ENCODE measurements at regions not wholly inside any gene's neighbourhood (a gene's known extent, or its start where the extent isn't known, plus 50 kb on each side); places are given as distances from the start of the nearest gene placed in this dataset.

DNA sequence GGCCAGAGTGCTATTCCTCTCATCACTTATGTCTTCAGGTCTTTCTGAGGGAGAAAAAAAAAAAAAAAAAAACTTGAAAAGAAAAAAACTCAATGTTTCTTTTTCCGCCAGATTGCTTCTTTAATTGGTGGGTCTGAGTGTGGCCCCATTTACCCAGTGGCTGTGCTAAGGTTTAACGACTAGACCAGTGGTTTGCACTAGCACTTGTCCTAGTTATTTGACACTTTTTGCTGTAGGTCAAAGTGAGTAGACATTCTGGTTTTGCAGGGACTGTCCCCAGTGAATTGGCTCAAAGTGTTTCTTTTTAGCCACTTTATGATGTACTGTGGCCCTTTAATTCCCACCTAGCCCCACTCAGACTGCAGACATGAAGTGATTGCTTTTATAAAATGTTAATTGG, 273.3 kb downstream of the PTEN start:
- no peak for DNase-seq

DNA sequence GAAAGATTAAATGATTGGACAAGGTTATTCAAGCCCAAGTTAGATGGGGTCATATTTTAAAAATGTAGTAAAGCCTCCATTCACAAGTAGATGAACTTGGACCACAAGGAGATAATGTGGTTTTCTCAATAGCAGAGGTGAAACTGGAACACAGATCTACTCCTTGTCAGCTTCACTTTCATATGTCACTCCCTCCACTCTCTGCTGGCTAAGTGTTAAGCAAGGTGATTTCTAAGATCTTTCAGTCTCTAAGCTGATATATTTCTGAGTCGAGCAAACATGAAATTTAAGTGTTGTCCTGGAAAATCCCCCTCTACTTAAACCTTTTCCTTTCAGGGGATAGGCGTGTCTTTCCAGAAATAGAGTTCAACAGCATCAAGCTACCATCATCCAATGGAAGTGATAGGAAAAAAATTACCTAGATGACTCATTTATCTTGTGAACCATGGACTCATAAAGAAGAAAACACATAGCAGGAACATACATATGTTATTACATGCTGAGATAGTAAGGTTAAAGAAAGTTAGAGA, 275.0 kb downstream of the PTEN start:
- DNase-seq, result no peak

DNA sequence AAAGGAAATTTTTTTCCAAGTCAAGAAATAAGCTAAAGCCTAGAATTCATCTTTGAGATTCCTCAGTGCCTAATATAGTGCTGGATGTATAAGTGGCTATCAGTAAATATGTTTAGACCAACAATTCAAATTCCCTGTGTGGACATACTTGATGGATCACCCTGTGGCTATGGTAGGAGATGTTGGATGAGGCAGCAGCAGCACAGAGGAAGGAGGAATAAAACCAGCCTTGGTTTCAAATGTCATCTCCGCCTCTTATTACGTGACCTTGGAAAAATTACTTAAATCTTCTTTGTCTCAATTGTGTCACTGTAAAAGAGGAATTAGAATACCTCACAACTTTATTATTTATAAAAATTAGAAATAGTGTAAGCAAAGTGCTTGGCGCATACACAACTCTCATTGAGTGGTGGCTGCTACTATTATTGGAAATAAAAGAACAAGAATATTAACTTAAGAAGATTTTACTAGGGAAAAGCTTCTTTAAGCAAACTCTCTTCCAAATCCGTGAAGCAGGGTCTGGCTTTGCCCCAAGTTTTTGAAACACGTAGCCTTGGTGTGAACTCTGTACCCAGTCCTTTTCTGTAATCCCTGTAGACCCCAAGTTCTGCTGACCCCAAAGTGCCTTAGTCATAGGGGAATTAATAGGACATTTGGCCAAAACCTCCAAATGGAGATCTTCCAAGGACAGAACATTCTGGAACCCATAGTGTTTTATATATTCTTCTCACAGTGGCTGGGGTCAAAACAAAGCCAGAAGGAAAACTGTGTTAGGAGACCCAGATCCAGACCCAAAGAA, 283.8 kb downstream of the PTEN start:
- DNase-seq, result no peak

DNA sequence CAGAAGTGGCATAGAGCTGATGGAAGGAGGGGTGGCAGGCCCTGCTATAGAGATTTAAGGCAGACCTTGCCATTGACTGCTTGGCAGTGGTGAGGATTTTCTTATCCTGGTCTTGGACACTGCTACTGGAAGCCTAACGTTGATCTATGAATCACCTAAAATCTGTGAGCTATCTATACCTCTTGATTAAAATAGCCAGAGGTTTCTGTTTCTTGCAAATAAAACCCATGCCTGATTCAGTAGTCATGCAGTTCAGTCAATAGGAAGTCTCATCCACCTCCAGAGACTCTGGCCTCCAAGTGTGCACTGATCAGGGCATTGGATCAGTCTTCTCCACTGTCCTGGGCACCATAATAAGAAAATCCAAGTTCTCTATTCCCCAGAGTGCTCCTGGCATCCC, 286.5 kb downstream of the PTEN start:
- DNase-seq, result no peak

DNA sequence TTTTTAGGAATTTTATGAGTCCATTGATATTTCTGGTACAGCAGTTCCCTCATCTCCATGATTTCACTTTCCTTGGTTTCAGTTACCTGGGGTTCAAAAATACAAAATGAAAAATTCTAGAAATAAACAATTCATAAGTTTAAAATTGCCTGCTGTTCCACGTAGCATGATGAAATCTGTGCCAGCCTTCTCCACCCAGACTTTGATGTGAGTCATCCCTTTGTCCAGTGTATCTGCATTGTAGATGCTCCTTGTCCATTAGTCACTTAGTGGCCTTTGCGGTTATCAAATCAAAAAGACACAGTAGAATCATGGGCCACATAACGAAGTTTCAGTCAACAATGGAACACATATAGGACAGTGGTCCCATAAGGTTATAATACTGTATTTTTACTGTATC, 286.9 kb downstream of the PTEN start:
- no peak for DNase-seq

DNA sequence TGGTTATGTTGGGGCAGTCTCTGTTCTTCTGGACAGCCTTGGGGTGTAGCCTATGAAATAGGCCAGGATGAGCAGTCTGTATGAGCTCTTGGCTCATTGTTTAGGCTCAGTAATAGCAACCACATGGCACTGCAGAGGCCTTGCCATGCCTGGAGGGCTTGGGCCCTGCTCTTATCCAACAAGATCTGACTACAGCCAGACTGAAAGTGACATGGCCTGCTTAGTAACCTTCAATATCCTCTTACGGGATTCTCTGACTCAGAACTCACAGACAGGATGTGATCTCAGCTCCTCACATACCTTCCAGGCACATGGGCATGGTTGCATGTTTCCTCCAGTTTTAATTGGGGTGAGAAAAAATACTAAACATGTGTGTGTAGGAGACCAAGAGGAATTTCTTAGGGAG, 289.3 kb downstream of the PTEN start:
- peak; percentile 55 for DNase-seq

DNA sequence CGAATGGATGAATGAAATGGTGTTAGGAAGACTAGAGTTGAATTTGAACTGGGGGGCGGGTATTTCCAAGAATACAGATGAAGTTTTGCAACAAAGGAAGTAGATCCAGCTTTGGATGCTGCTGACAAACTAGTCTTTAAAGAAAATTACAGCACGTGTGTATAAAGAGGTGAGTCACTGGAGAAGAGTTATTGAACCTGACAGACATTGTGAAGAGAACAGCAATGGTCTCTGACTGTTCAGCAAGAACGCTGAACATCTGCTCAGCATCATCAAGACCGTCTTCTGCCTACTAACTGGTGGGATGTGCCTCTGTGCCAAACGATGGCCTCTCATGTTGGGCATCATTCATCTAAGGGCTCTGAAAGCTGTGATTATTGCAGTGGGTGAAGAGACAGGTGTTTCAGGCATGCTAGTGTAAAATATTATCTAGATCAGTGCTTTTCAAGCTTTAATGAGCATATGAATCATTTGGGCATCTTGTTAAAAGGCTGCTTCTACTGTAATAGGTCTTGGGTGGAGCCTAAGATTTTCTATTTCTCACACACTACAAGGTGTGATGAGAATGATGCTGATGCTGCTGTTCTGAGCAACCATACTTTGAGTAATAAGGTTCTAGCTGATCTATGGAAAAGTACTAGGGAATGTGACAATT, 291.3 kb downstream of the PTEN start:
- DNase-seq, result no peak

DNA sequence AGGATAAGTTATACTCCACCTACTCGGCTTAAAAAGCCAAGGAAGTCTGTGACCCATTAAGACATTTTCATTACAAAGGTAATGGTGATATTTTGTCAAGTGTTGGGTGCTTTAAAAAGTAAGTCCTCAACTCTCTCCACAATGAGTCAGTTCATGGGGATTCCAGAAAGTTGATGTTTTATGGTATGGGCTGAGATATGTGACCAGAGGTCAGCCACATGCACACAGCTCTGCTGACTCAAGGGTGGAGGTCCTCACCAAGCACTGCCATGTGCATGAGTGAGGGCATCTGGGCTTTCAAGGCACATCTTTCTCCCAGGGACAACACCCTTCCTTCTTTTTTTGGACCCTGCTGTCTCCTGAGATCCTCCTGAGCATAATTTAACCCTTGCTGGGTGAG, 292.9 kb downstream of the PTEN start:
- DNase-seq, result no peak

DNA sequence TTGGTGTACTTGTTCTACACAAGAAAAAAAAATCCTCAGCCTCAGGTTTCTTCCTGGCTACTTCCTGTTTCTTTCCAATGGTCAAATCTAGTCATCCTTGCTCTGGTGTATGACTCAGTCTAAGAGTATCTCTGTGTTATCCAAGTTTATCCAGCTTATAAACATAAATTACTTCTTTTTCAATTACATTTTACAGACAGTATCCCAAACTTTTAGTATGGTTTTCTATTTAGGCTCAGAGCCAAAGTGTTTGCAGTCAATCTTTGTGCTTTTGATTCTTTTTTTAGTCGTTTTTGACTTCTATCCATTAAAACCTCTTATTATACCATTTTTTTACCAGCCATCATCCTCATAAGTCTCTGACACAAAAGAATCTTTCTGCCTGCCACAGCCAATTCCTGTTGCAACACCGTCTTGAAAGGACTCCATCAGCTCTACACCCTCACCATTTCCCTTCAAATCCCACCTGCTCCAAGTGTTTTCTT, 294.6 kb downstream of the PTEN start:
- DNase-seq, result no peak

DNA sequence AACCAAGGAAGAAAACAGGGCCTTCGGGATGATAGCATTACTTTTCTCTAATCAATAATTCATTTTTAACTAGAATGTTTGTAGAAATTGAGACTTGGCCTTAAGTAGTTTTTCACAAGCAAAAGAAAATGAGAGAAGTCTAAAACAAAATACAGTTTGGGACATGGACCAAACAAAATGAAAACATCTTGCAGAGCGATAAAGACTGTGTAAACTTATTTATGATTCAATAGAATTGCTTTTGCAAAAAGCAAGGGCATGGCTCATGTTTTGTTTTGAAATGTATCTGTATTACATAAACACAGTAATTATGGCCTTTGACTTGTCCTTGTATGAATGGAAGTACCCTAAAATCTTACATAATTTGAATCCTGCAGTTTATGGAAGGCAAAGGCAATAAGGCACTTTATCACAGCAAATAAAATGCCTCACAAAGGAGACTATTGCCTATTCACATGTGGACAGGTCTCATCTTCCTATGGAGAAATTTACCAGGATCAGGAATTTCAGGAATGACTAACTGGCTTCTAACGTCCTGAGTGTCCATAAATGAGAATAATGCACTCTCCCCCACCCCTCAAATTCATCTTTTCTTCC, 295.2 kb downstream of the PTEN start:
- DNase-seq, result no peak

DNA sequence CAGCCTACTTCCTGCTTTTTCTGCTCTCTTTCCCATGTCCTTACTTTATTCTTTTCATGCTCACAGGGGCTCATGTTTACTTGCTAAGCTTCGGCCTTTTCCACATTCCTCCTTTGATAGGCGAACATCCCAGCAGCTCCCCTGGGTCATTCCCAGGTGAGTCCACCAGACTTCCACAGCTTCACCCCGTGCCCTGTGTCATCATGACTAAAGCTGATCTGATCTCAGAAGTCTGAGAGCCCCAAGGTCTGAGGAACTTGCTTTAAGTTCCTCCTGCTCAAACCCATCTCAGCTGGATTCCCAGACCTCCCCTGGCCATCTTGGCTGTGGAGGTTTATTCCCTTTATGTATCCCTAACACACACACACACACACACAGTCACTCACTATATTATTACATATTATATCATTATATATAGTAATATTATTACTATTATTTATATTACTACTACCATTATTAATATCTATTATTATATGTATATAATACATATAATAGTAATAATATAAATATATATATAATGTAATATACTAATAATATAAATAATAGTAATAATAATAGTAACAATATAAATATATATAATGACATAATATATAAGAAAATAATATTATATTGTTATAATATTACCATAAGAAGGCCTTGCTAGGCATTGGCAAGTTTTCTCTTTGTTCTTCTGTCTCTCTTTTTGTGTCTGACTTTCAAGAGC, 295.9 kb downstream of the PTEN start:
- DNase-seq, result no peak

DNA sequence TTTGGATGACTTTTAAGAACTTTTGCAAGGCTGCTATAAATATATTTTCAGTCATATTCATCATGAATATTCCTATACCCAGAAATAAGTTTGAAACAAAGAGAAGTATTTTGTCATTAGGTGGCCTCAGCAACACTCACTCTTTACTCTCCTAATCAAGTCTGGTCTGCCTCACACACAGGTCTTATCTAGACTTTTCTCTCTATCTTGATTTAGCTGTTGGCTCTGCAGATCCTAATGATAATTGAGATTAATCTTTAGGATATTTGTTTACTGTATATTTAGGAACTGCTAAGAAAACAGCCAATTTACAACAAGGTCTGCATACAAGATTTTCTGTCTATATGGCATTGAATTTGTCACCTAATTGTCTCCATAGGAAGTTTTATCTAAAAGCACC, 297.6 kb downstream of the PTEN start:
- DNase-seq, result no peak

DNA sequence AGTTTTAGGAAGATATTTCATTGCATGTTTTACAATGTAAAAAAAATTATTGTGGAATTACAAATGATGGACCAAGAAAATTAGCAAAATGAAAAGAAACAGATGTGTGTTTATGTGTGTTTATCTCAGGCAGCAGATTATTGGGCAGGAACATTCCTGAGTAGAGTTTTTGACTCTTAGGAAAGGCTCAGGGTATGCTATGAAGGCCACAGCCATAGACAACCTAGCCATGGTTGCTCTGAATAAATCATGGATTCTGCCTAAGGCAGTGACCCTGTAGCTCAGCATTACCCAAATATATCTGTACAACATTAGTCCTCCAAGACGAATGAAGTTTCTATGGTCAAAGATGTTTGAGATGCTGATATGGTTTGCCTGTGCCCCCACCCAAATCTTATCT, 298.3 kb downstream of the PTEN start:
- no peak for DNase-seq

DNA sequence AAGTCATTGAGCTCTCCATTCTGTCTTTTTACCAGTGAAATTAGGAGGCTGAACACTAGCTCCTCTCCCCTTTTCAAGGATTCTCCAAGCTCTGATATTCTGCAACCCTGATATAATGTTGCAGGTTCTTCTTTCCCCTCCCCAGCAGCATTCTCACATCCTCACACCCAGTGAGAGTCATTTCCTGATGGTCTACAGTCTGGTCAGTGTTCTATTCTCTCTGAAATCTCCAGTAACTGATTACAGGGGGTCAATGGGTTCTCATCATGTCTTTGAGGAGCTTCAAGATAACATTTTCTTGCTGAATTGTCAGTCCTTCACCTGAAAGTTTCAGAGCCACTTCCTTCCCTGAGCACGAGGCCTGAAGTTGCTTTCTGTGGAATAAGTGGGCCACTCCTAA, 299.4 kb downstream of the PTEN start:
- no peak for DNase-seq

DNA sequence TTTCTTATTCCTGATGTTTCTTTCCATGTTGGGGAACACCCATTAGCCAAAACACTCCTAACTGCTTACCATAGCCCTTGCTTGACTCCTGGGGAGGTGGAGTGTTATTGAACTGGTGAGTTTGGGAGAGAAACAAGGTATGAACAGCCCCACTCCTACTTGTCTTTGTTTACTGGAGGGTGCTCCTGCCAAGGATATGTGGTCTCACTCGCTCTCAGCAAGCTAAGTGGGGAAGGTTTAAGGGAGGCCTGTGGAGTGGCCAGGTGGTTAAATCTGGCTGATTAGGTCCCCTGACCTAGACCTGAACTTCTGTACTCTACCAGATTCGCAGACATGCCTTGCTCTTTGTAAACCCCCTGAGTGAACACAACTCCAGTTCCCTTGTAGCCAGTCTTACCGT, 300.1 kb downstream of the PTEN start:
- no peak for DNase-seq

DNA sequence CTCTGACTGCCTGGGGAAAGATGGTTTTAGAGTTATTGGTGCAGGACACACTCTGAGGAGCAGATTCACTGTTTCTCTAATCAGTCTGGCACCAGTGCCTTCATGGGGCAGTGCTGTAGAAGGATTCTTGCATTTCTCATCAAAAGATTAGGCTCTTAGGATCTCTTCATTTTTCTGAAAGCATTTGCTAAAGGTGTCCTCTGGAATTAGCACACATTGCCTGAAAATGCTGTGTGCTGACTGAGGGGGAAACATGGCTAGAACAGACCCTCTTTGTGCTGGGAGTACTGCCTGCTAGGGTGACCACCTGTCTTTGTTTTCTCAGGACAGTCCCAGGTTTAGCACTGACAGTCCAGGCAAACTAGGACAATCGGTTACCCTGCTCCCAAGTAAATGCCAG, 301.0 kb downstream of the PTEN start:
- DNase-seq, result no peak

DNA sequence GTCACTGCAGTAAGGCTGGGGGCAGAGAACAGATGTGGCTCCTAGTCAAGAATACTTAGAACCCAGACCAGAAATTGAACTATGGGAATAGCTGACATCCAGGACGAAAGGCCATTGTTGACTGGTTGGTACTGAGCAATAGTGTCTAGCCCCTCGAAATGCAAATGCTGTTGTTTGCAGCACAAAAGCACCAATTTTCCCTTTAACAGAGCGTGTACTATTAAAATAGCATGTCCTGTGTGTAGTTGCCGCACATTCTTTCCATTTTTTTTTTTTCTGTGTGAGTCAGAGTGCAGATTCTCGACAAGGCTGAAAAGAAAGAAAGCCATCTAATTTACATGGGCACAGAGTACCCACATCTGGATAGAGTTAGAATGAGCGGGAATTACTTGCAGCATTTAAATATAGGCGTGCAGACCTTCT, 302.4 kb downstream of the PTEN start:
- no peak for DNase-seq

DNA sequence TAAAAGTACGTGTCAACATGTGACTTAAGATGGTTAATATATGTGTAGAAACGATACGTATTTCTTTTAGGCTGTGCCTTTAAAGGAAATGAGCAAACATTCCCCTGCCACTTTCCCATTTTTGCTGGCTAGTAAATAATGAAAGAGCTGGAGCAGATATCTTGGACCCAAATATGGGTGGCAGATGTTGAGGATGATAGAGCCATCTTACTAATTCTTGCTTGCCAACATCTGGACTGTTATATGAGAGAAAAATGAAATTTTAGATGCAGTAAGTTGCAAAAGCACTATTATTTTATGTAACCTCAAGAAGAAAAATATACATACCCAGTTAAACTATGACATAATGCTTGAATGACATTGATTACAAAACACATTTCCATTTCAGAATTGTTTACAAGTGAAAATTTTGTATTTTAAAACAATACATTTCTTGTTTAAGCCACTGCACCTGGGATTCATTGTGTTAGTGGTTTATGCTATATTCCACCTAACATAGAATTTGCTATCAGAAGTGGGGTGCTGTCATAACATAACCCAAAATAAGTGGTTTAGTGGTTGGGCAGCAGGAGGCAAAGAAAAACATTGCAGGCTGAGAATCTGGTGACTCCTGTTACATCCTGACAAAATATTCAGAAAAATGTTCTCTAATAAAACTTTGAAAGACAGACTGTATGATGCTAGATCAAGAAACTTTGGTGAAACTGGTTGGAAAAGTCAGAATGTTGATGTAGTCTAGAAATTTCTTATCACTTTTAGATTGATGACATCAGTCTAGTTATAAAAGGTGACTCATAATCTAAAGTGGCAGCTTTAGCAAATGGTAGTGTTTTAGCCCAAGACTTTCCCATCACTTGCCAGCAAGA, 305.0 kb downstream of the PTEN start:
- DNase-seq, result no peak

DNA sequence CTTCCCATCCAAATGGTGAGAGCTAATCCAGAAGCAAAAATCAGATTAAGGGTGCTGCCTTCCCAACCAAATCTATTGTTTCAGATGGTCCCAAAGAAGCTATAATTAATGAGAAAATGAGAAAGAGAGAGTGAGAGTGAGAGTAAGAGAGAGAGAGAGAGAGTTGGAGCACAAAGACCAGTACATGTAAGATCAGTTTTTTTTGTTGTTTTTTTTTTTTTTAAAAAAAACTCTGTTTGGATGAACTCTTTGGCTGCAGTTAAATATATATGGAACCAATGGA, 305.6 kb downstream of the PTEN start:
- no peak for DNase-seq

DNA sequence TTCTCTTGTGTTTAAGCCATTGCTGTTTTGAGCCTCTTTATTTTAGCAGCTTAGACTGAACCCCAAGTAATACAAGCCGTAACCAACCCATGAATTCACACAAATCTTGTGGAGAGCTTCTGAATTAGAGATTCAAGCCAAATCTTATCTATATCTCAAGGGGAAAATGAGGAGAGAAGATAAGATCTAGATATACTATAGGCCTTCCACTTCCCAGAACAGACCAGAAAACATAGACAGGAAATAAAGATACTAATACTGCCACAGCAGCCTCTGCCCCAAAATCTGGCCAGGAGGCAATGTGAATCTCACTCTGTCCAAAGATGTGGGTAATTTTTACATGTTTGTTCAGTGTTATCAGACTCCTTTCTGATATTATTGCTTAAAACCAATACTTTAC, 307.2 kb downstream of the PTEN start:
- no peak for DNase-seq

DNA sequence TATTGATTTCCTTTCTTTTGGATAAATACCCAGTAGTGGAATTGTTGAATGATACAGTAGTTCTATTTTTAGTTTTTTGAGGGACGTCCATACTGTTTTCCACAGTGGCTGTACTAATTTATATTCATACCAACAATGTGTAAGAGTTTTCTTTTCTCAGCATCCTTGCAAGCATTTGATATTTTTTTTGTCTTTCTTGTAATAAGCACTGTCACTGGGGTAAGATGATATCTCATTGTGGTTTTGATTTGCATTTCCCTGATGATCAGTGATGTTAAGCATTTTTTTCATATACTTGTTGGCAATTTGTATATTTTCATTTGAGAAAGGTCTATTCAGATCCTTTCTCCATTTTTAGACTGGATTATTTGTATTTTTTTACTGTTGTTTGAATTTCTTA, 308.7 kb downstream of the PTEN start:
- no peak for DNase-seq

DNA sequence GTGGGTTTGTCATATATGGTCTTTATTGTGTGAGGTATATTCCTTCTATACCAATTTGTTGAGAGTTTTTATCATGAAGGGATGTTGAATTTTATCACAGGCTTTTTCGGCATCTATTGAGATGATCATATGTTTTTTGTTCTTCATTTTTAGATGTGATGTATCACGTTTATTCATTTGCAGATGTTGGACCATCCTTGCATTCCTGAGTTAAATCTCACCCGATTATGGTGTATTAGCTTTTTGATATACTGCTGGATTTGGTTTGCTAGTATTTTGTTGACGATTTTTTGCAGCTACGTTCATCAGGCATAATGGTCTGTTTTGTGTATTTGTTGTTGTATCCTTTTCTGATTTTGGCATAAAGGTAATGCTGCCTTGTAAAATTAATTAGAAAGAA, 311.0 kb downstream of the PTEN start:
- no peak for DNase-seq

DNA sequence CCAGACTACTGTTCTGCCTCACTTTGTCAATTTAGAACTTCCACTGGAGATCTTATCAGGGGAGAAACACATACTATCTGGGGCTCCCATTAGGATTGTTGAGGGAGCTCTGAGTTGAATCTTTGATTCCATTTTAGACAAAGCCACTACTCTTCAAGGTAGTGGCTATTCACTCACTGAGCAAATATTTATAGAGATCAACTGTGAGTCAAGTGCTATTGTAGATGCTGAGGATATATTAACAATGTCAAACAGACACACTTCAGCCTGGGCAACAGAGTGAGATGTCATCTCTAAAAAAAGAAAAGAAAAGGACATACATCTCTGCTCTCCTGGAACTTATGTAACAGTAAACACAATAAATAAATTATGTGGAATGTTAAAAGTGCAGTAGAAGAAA, 315.3 kb downstream of the PTEN start:
- no peak for DNase-seq

Measured in activated naive CD4-positive, alpha-beta T cell treated with Interleukin-2 at 50 U/mL for 16 hours (primary cell).